NCI-H524 treated with DMSO at 0.1 percent for 48 hours (cell line): ENCODE measurements at regions not wholly inside any gene's neighbourhood (a gene's known extent, or its start where the extent isn't known, plus 50 kb on each side); places are given as distances from the start of the nearest gene placed in this dataset.

Experiments used
- DNase-seq: peaks from one replicate; lab custom pipeline; 2025; lab: John Stamatoyannopoulos, UW

GRCh38 chr2:71839826-71840225 is 307.8 kb downstream of the CYP26B1 start:
- no peak for DNase-seq

GRCh38 chr2:71834796-71835195 is 312.9 kb downstream of the CYP26B1 start:
- no peak for DNase-seq

GRCh38 chr2:71833855-71834560 is 313.7 kb downstream of the CYP26B1 start:
- DNase-seq = no peak

DNA sequence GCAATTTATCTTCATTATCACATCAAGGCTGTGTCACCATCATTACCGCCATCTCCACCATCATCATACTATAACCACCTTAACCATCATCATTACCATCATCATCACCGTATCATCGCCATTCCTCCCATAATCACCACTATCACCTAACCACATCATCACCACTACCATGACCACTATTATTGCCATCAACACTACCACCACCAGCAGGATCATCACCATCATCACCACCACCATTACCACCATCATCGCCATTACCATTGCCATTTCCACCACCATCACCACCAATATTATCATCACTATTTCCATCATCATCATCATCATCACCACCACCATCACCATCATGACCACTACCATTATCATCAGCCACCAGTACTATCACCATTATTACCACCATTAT is 314.4 kb downstream of the CYP26B1 start:
- no peak for DNase-seq

- no peak for DNase-seq
Measured at GRCh38 chr2:71832844-71833243, 314.8 kb downstream of the CYP26B1 start.

DNA sequence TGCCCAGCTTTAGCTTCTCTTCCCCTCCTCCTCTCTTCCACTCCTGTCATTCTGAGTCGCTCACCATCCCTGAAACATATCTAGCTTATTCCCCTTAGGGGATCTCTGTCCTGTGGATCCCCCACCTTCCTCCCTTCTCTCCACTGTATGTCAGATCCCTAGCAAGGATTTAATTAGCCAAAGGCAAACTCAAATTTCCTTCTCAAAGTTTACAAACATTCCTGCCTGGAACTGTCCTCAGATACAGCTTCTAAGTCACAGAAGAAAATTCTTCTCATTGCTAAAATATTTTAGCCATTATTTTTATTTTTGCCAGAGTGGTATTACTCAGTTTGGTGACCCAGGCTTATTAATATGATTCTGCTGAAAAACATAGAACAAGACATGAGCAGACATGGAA is 315.3 kb downstream of the CYP26B1 start:
- DNase-seq = no peak

DNA sequence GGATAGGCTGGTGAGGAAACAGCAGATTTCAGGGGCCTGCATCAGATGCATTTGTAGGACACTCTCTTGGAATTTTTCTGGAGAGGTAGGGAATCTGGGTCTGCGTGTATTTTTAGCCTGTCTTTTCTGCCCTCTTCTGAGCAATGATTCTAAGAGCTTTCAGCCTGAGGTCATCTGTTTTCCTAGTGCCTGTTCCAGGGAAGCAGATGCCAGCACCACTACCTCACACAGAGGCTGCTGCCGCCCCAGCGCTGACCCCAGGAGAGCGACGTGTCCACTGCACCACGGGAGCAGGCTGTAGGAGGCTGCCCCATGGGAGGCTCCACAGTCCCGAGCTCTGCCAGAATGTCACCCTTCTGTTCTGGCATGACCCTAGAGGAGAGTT is 316.5 kb downstream of the CYP26B1 start:
- DNase-seq = no peak

DNA sequence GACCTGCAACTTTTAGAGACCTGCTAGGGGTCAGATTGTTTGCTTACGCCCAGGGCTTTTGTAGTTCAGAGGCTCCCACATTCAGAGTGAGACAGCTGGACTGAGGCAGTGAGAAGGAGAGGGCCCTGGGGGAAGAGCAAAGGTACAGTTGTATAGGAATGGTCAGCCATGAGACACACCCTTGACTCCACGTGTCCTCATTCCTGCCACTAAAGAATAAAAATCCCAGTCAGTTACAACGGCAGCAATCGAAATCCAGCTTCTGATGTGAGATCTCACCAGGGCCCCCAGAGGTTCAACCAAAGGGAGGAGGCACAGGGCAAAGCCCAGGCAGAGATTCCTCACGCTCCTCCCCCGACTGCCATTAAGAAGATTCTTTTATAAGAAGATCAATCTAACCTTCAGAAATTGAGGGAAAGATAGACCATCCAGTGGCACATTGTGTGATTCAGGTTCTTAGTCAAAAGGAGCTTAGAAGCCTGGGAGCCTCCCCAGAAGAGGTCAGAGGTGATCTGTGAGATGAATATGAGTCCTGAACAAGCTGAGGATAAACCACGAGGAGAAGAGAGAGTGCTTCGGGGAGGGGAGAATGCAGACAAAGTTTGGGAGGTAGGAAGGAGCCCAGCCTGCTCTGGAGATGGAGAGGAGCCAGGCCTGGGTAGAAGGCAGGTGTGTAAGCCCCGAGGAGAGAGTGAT is 317.0 kb downstream of the CYP26B1 start:
- DNase-seq = no peak

GRCh38 chr2:71829008-71829407 is 318.7 kb downstream of the CYP26B1 start:
- no peak for DNase-seq

DNA sequence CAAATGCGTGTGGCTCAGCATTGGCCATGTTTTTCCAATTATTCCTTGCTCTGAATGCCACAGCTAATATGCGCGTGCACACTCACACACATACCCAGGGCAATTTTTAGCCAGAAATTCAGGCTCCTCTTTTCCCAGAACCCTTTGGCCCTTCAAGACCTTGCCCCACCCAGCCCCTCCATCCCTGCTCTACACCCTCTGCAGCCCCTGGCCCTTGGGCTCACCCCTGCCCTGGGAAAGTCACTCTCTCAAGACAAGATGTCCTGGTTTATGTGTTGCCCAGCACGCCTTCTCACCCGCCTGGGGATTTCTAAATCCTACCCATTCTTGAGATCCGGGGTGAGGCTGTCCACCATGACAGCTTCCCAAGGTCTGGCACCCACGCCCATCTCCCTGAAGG is 319.7 kb downstream of the CYP26B1 start:
- DNase-seq = no peak

- no peak for DNase-seq
Measured at GRCh38 chr2:71827524-71827901, 320.1 kb downstream of the CYP26B1 start.

- no peak for DNase-seq
Measured at GRCh38 chr2:71826826-71827523, 320.7 kb downstream of the CYP26B1 start.

- no peak for DNase-seq
Measured at GRCh38 chr2:71826299-71826698, 321.4 kb downstream of the CYP26B1 start.

- no peak for DNase-seq
Measured at GRCh38 chr2:71824436-71824835, 323.2 kb downstream of the CYP26B1 start.

DNA sequence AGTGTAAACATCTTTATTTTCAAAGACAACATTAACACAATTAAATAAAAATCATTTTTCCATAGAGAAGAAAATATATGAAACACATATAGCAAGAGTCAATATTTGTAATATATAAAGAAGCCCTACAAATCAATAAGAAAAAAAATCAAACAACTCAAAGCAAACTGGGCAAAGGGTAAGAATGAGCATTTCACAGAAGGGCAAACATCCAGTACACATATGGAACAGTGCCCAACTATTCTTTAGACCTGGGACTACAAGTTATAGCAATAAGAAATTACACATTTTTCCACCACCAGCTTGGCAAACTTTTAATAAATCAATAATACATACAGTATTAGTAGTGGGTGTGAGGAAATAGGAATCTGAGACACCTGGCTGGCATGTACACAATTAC is 324.1 kb downstream of the CYP26B1 start:
- no peak for DNase-seq

DNA sequence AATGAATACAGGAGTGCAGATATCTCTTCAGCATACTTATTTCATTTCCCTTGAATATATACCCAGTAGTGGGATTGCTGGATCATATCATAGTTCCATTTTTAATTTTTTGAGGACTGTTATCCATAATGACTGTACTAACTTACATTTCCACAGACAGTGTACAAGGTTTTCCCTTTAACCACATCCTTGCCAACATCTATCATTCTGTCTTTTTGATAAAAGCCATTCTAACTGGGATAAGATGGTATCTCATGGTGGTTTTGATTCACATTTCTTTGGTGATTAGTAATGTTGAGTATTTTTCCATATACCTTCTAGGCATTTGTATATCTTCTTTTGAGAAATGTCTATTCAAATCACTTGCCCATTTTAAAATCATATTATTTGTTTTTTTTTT is 325.2 kb downstream of the CYP26B1 start:
- DNase-seq = no peak

GRCh38 chr2:71821856-71822255 is 325.8 kb downstream of the CYP26B1 start:
- DNase-seq = no peak

GRCh38 chr2:71816815-71817214 is 330.8 kb downstream of the CYP26B1 start:
- DNase-seq = no peak

DNA sequence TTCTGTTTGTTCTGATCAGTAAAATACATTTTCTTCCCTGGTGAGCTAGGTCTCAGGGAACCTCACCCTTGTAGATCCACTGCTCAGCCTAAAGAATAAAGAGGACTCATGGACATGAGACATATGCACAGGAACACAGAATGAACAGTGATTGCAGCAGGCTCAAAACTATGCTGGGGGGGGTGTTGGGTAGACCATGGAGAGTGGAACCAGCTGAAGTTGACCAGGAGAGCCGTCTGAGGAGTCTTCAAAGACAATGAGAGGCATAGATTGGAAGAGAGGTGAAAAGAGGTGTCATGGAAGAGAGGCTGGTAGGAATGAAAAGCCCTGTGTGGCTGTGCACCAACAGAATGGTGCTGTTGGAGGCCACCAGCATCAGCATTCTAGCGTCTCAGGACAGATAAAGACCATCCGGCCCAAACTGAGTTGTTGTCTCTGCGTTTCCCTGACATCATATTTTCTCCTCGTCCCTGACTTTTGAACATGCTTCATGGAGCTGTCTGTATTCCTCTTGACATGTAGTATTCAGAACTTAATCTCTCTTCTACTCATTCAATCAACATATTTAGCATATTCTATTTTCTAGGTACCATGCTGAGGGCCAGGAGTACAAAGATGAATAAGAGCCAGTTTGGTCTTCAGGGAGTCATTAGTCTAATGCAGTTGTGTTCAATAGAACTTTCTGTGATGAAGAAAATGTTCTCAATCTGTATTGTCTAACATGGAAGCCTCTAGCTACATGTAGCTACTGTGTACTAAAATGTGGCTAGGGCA is 331.8 kb downstream of the CYP26B1 start:
- no peak for DNase-seq

GRCh38 chr2:71814885-71815284 is 332.8 kb downstream of the CYP26B1 start:
- no peak for DNase-seq

- no peak for DNase-seq
Measured at GRCh38 chr2:71813807-71814470, 333.7 kb downstream of the CYP26B1 start.

DNA sequence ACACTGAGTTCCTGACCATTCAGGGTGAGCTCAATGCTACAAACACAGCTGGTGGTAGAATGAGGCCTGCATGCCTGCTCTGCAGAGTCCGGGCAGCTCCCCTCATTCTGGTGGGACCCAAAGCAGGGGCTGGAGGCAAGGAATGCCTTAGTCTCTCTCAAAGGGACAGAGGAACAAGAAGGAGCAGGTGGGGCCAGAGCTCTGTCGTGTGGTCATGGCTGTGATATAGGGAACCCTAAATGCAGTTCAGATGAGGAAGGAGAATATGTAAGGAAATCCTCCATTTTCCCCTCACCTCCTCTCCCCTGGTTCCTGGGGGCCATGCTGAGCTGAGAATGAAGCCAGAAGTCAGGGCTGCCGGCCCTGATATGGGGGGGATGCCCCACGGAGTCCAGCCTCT is 334.3 kb downstream of the CYP26B1 start:
- DNase-seq = no peak
